Endothelial cell of umbilical vein (primary cell): ENCODE measurements at regions not wholly inside any gene's neighbourhood (a gene's known extent, or its start where the extent isn't known, plus 50 kb on each side); places are given as distances from the start of the nearest gene placed in this dataset.

Experiments used
- BruUV-seq: library from RNA; stranded (reverse); fragments of 400-500 nt; replicated peaks from 2 replicates; lab custom pipeline; 2021; lab: Mats Ljungman, UMichigan
- CTCF ChIA-PET: fragments of 300-600, 350-600 bp; sonication (Branson Sonifier 250); formaldehyde crosslinking; loops from one replicate; lab custom pipeline; 2021; ENCODE audit warnings: antibody characterized with exemption, inconsistent platforms; lab: Charles Lee
- POLR2A ChIA-PET: fragments of 300-600, 350-600 bp; sonication (Branson Sonifier 250); formaldehyde crosslinking; loops from one replicate; lab custom pipeline; 2021; ENCODE audit warnings: antibody characterized with exemption, inconsistent platforms; lab: Charles Lee
- DNase-seq: peaks from one replicate; pipeline ENCODE4 v3.0.0-alpha.2; 2011; ENCODE audit warnings: low read depth, low spot score
- FAIRE-seq: peaks from 2 replicates; lab custom pipeline; 2011; peaks lifted over from hg19 to GRCh38; lab: Jason Lieb, UNC
- H2AFZ ChIP-seq: 2 replicates; pipeline ENCODE4 v1.6.0; 2012; ENCODE audit warnings: low read depth, low read length, control low read depth, inconsistent platforms
- H3K27ac ChIP-seq: 2 replicates; pipeline ENCODE4 v1.5.1; 2011; ENCODE audit warnings: low read depth, mild to moderate bottlenecking, control low read depth, low read length, moderate library complexity; ENCODE audit not compliant: insufficient read depth
- H3K27me3 ChIP-seq, 2 experiments: 2 replicates each; pipeline versions ENCODE4 v1.6.0 to v1.6.1; 2011; ENCODE audit warnings: low read length in 2 of 2, mixed read lengths in 1 of 2; ENCODE audit not compliant: control insufficient read depth in 2 of 2, insufficient read depth in 2 of 2
- H3K36me3 ChIP-seq, 2 experiments: 2 replicates in 1 of 2; 3 replicates in 1 of 2; pipeline ENCODE4 v1.5.1; 2011; ENCODE audit warnings: low read length in 2 of 2, mild to moderate bottlenecking in 1 of 2, moderate library complexity in 1 of 2; ENCODE audit not compliant: control insufficient read depth in 2 of 2, insufficient read depth in 2 of 2; ENCODE audit errors: extremely low read depth in 1 of 2
- H3K4me1 ChIP-seq: 3 replicates; pipeline ENCODE4 v1.5.1; 2011; ENCODE audit warnings: mild to moderate bottlenecking, low read length; ENCODE audit not compliant: control insufficient read depth, insufficient read depth; ENCODE audit errors: extremely low read depth
- H3K4me2 ChIP-seq: 2 replicates; pipeline ENCODE4 v1.6.1; 2011; ENCODE audit warnings: low read length, control low read depth, mixed read lengths; ENCODE audit not compliant: insufficient read depth
- H3K4me3 ChIP-seq, 3 experiments: fragments of 200-600 bp in 1 of 3; sonication (generic), shearing (Covaris generic) in 1 of 3; replicated peaks in 1 of 3; 2 replicates each; pipeline ENCODE4 v1.5.1; 2011 to 2016; ENCODE audit warnings: control low read depth in 3 of 3, low read length in 3 of 3, mild to moderate bottlenecking in 2 of 3, inconsistent platforms in 1 of 3, low read depth in 1 of 3, moderate library complexity in 1 of 3; ENCODE audit not compliant: insufficient read depth in 1 of 3
- H3K79me2 ChIP-seq: 2 replicates; pipeline ENCODE4 v1.6.0; 2012; ENCODE audit warnings: low read length, inconsistent platforms; ENCODE audit not compliant: control insufficient read depth, insufficient read depth
- H3K9ac ChIP-seq: replicated peaks from 2 replicates; pipeline ENCODE3; 2011; ENCODE audit warnings: low read length, control low read depth; ENCODE audit not compliant: insufficient read depth; ENCODE audit errors: extremely low read depth
- H3K9me1 ChIP-seq: replicated peaks from 3 replicates; pipeline ENCODE4 v1.6.0; 2011; ENCODE audit warnings: mild to moderate bottlenecking, low read length; ENCODE audit not compliant: control insufficient read depth, insufficient read depth; ENCODE audit errors: extremely low read depth
- H3K9me3 ChIP-seq: replicated peaks from 2 replicates; pipeline ENCODE4 v1.5.1; 2012; ENCODE audit warnings: low read length, inconsistent platforms; ENCODE audit not compliant: control insufficient read depth, insufficient read depth
- H4K20me1 ChIP-seq: replicated peaks from 2 replicates; pipeline ENCODE3; 2011; ENCODE audit warnings: mild to moderate bottlenecking, low read length; ENCODE audit not compliant: control insufficient read depth, insufficient read depth; ENCODE audit errors: extremely low read depth
- EZH2 ChIP-seq: IDR thresholded peaks from 2 replicates; pipeline ENCODE4 v1.6.1; 2012; ENCODE audit warnings: borderline replicate concordance, low read depth, mild to moderate bottlenecking, moderate library complexity, low read length, inconsistent platforms; ENCODE audit not compliant: severe bottlenecking
- FOS ChIP-seq: IDR thresholded peaks from 2 replicates; pipeline ENCODE4 v1.6.1; 2011; ENCODE audit warnings: mild to moderate bottlenecking, low read length, moderate library complexity, borderline replicate concordance; ENCODE audit not compliant: insufficient read depth
- GATA2 ChIP-seq: IDR thresholded peaks from 2 replicates; pipeline ENCODE4 v1.7.0; 2011; ENCODE audit warnings: low read depth, mild to moderate bottlenecking, moderate library complexity, mixed read lengths, low read length; ENCODE audit not compliant: insufficient read length, insufficient read depth
- JUN ChIP-seq: IDR thresholded peaks from 2 replicates; pipeline ENCODE4 v1.6.1; 2011; ENCODE audit warnings: borderline replicate concordance, low read depth; ENCODE audit not compliant: insufficient read length, insufficient read depth
- MYC ChIP-seq: IDR thresholded peaks from one replicate; pipeline ENCODE4 v1.6.1; 2011; ENCODE audit warnings: mild to moderate bottlenecking, low read depth, low read length
- POLR2A ChIP-seq: IDR thresholded peaks from 2 replicates; pipeline ENCODE4 v1.6.1; 2012; ENCODE audit warnings: low read depth, mild to moderate bottlenecking, control low read depth, low read length
- POLR2AphosphoS5 ChIP-seq: IDR thresholded peaks from 2 replicates; pipeline ENCODE4 v1.6.1; 2012; ENCODE audit warnings: low read depth, mild to moderate bottlenecking, control low read depth, low read length, moderate library complexity; ENCODE audit not compliant: insufficient read depth
- dilution Hi-C: fragments of 300-500 bp; cut with MboI; formaldehyde crosslinking; loops from one replicate; pipeline ENCODE4 v1.15.0; 2019; ENCODE audit warnings: low sequenced_read_pairs; ENCODE audit not compliant: extremely low pct_ligation_motif_present
- intact Hi-C: fragments of 100-400 bp; cut with micrococcal nuclease; formaldehyde crosslinking; loops from one replicate; pipeline ENCODE4 v1.10.0; 2022
- TF ChIP-seq, protein P1 (sequence below), 2 donors: IDR thresholded peaks; 1 replicate in 1 of 2; 2 replicates in 1 of 2; pipeline ENCODE4 v1.5.1; 2011; ENCODE audit warnings: low read length in 2 of 2, mild to moderate bottlenecking in 2 of 2, moderate library complexity in 2 of 2, control low read depth in 1 of 2, inconsistent platforms in 1 of 2, low read depth in 1 of 2; ENCODE audit not compliant: insufficient read depth in 1 of 2; ENCODE audit errors: extremely low read depth in 1 of 2
- TF ChIP-seq, protein P2 (sequence below): IDR thresholded peaks from 2 replicates; pipeline ENCODE4 v1.6.1; 2011; ENCODE audit not compliant: insufficient read depth, insufficient read length

DNA sequence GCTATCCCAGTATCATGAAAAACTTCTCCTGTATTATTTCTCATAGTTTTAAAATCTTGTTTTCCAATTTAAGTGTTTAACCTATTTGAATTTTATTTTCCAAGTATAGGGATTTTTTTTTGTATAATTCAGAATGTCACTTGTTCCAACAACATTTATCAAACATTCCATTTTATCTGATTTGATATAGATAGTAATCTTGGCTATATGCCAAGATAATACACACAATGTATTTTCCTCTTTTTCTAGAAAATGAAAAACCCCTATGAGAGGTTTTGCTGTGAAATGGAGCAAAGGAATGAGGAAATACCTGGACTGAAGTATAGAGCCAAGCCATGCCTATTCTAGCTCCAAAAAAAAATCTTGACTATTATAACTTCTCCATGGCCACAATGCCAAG lies 628.9 kb downstream of the HTR1B start:
- Histone ChIP-seq H3K9ac (no peak overlapping the region), H2AFZ (no peak overlapping the region), H4K20me1 (no peaks in the 10 kb centered on the region), H3K9me3 (no peaks in the 10 kb centered on the region), H3K4me3 (no peak overlapping the region), H3K9me1 (no peaks in the 10 kb centered on the region), H3K4me2 (no peak overlapping the region), H3K27ac (no peak overlapping the region), H3K4me1 (no peaks in the 10 kb centered on the region), H3K27me3 (no peaks in the 10 kb centered on the region), H3K79me2 (no peaks in the 10 kb centered on the region), H3K36me3 (no peaks in the 10 kb centered on the region)
- intact Hi-C loops, result no loop called here
- BruUV-seq, result no TSS peak
- FAIRE-seq (no peak), DNase-seq (no peak)
- dilution Hi-C loops, result no loop called here
- ChIA-PET CTCF (no interaction called here), POLR2A (no interaction called here)
- no peak for TF ChIP-seq EZH2
- TF ChIP-seq, protein P1, sequence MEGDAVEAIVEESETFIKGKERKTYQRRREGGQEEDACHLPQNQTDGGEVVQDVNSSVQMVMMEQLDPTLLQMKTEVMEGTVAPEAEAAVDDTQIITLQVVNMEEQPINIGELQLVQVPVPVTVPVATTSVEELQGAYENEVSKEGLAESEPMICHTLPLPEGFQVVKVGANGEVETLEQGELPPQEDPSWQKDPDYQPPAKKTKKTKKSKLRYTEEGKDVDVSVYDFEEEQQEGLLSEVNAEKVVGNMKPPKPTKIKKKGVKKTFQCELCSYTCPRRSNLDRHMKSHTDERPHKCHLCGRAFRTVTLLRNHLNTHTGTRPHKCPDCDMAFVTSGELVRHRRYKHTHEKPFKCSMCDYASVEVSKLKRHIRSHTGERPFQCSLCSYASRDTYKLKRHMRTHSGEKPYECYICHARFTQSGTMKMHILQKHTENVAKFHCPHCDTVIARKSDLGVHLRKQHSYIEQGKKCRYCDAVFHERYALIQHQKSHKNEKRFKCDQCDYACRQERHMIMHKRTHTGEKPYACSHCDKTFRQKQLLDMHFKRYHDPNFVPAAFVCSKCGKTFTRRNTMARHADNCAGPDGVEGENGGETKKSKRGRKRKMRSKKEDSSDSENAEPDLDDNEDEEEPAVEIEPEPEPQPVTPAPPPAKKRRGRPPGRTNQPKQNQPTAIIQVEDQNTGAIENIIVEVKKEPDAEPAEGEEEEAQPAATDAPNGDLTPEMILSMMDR (IDR thresholded peaks at IDR 0.05; ENCODE audit: extremely low read depth in 1 of 2, insufficient read depth in 1 of 2, low read depth in 1 of 2, low read length in 2 of 2), result no peak
- TF ChIP-seq POLR2AphosphoS5, result no peak
- TF ChIP-seq POLR2A, result no peak
- TF ChIP-seq, protein P2, sequence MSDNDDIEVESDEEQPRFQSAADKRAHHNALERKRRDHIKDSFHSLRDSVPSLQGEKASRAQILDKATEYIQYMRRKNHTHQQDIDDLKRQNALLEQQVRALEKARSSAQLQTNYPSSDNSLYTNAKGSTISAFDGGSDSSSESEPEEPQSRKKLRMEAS, result no peak
- no peak for TF ChIP-seq MYC
- no peak for TF ChIP-seq JUN
- TF ChIP-seq GATA2, result no peak
- TF ChIP-seq FOS, result no peak
